ENCODE measurements at regions not wholly inside any gene's neighbourhood (a gene's known extent, or its start where the extent isn't known, plus 50 kb on each side); places are given as distances from the start of the nearest gene placed in this dataset.

GRCh38 chr5:38166832-38167231 is 91.5 kb upstream of the EGFLAM start:
- Histone ChIP-seq H3K4me2 (ENCODE audit: low read length) (no peak overlapping the region), H4K20me1 (ENCODE audit: control insufficient read depth, insufficient read depth, low read depth, low read length) (no peaks in the 10 kb centered on the region), H3K27me3 (ENCODE audit: control insufficient read depth, low read length) (no peaks in the 10 kb centered on the region), H3K9me2 (replicated peaks; ENCODE audit: control insufficient read depth, low read length) (no peaks in the 10 kb centered on the region), H3K27ac (ENCODE audit: low read depth, low read length) (no peak overlapping the region), H3K4me1 (ENCODE audit: control insufficient read depth, low read length) (no peaks in the 10 kb centered on the region), H3K9me3 (ENCODE audit: control insufficient read depth, insufficient read depth, low read length) (no peaks in the 10 kb centered on the region), H3K4me3 (ENCODE audit: low read length) (no peak overlapping the region), H3K79me2 (ENCODE audit: control insufficient read depth, low read length) (no peaks in the 10 kb centered on the region), H3F3A (ENCODE audit: control insufficient read depth, insufficient read depth) (no peaks in the 10 kb centered on the region), H3K36me3 (ENCODE audit: control insufficient read depth, low read length) (no peaks in the 10 kb centered on the region)
- TF ChIP-seq CTCF (IDR thresholded peaks at IDR 0.05; ENCODE audit: low read depth, low read length, poor library complexity, severe bottlenecking): no peak
- no peak for TF ChIP-seq EZH2phosphoT487 (IDR thresholded peaks at IDR 0.05; ENCODE audit: borderline replicate concordance, low read length)

- Histone ChIP-seq H3K4me1 (ENCODE audit: control insufficient read depth, low read length) (no peaks in the 10 kb centered on the region), H3K9me3 (ENCODE audit: control insufficient read depth, insufficient read depth, low read length) (no peaks in the 10 kb centered on the region), H3K27me3 (ENCODE audit: control insufficient read depth, low read length) (no peaks in the 10 kb centered on the region), H3K4me2 (ENCODE audit: low read length) (no peak overlapping the region), H4K20me1 (ENCODE audit: control insufficient read depth, insufficient read depth, low read depth, low read length) (no peaks in the 10 kb centered on the region), H3F3A (ENCODE audit: control insufficient read depth, insufficient read depth) (no peaks in the 10 kb centered on the region), H3K4me3 (ENCODE audit: low read length) (no peak overlapping the region), H3K27ac (ENCODE audit: low read depth, low read length) (no peak overlapping the region), H3K79me2 (ENCODE audit: control insufficient read depth, low read length) (no peaks in the 10 kb centered on the region), H3K9me2 (replicated peaks; ENCODE audit: control insufficient read depth, low read length) (no peaks in the 10 kb centered on the region), H3K36me3 (ENCODE audit: control insufficient read depth, low read length) (no peaks in the 10 kb centered on the region)
- TF ChIP-seq EZH2phosphoT487 (IDR thresholded peaks at IDR 0.05; ENCODE audit: borderline replicate concordance, low read length): no peak
- TF ChIP-seq CTCF (IDR thresholded peaks at IDR 0.05; ENCODE audit: low read depth, low read length, poor library complexity, severe bottlenecking): no peak
Measured at GRCh38 chr5:38165435-38165834, 92.9 kb upstream of the EGFLAM start.

GRCh38 chr5:38164776-38165399 is 93.5 kb upstream of the EGFLAM start:
- no peaks in the 10 kb centered on the region for H3K36me3 ChIP-seq (ENCODE audit: control insufficient read depth, low read length)
- no peaks in the 10 kb centered on the region for H3K79me2 ChIP-seq (ENCODE audit: control insufficient read depth, low read length)
- TF ChIP-seq CTCF (IDR thresholded peaks at IDR 0.05; ENCODE audit: low read depth, low read length, poor library complexity, severe bottlenecking) (no peak), EZH2phosphoT487 (IDR thresholded peaks at IDR 0.05; ENCODE audit: borderline replicate concordance, low read length) (no peak)
- H3K9me2 ChIP-seq (replicated peaks; ENCODE audit: control insufficient read depth, low read length): no peaks in the 10 kb centered on the region
- no peaks in the 10 kb centered on the region for H3F3A ChIP-seq (ENCODE audit: control insufficient read depth, insufficient read depth)
- H3K27ac ChIP-seq (ENCODE audit: low read depth, low read length): no peak overlapping the region
- H3K4me3 ChIP-seq (ENCODE audit: low read length): no peak overlapping the region
- no peaks in the 10 kb centered on the region for H3K4me1 ChIP-seq (ENCODE audit: control insufficient read depth, low read length)
- H4K20me1 ChIP-seq (ENCODE audit: control insufficient read depth, insufficient read depth, low read depth, low read length): no peaks in the 10 kb centered on the region
- H3K9me3 ChIP-seq (ENCODE audit: control insufficient read depth, insufficient read depth, low read length): no peaks in the 10 kb centered on the region
- H3K4me2 ChIP-seq (ENCODE audit: low read length): no peak overlapping the region
- H3K27me3 ChIP-seq (ENCODE audit: control insufficient read depth, low read length): no peaks in the 10 kb centered on the region

Data from DOHH2 (cell line).